Activated naive CD8-positive, alpha-beta T cell treated with anti-CD3 and anti-CD28 coated beads, Interleukin-2, amount 50 U/mL, for 24 hours (primary cell): ENCODE measurements at regions not wholly inside any gene's neighbourhood (a gene's known extent, or its start where the extent isn't known, plus 50 kb on each side); places are given as distances from the start of the nearest gene placed in this dataset.

Experiments used
- ATAC-seq: fragments of 150-1000 bp; cut with Tn5 transposase; one replicate; pipeline ENCODE4 v1.10.0; 2021
- DNase-seq: peaks from one replicate; pipeline ENCODE4 v3.0.0; 2021
- H3K27ac Mint-ChIP-seq: one replicate; pipeline ENCODE4 v1.8.0; 2021; ENCODE audit warnings: mild to moderate bottlenecking, mixed read lengths
- H3K27me3 Mint-ChIP-seq: one replicate; pipeline ENCODE4 v1.8.0; 2021; ENCODE audit warnings: mixed read lengths
- H3K36me3 Mint-ChIP-seq: one replicate; pipeline ENCODE4 v1.8.0; 2021; ENCODE audit warnings: low read depth, mixed read lengths
- H3K4me1 Mint-ChIP-seq: one replicate; pipeline ENCODE4 v1.8.0; 2021; ENCODE audit warnings: mixed read lengths
- H3K4me3 Mint-ChIP-seq: one replicate; pipeline ENCODE4 v1.8.0; 2021; ENCODE audit warnings: mild to moderate bottlenecking, moderate library complexity, mixed read lengths
- H3K9me3 Mint-ChIP-seq: one replicate; pipeline ENCODE4 v1.8.0; 2021; ENCODE audit warnings: mixed read lengths

- ATAC-seq = no peak
- Mint-ChIP-seq H3K4me1 (no peaks in the 10 kb centered on the region), H3K36me3 (no peaks in the 10 kb centered on the region), H3K27ac (no peak overlapping the region), H3K27me3 (no peaks in the 10 kb centered on the region), H3K9me3 (peaks cover 20% of the 10 kb centered on the region), H3K4me3 (no peak overlapping the region)
- DNase-seq = no peak
Observed at GRCh38 chr11:97961431-97961830, 1059.3 kb upstream of the CNTN5 start.

- DNase-seq (no peak), ATAC-seq (no peak)
- Mint-ChIP-seq H3K4me3 (no peak overlapping the region), H3K27me3 (no peaks in the 10 kb centered on the region), H3K36me3 (no peaks in the 10 kb centered on the region), H3K4me1 (no peaks in the 10 kb centered on the region), H3K9me3 (peaks cover 20% of the 10 kb centered on the region), H3K27ac (no peak overlapping the region)
Observed at GRCh38 chr11:97962758-97963157, 1058.0 kb upstream of the CNTN5 start.

- no peak overlapping the region for H3K4me3 Mint-ChIP-seq
- no peaks in the 10 kb centered on the region for H3K36me3 Mint-ChIP-seq
- DNase-seq (no peak), ATAC-seq (no peak)
- H3K9me3 Mint-ChIP-seq = peaks cover 20% of the 10 kb centered on the region
- no peaks in the 10 kb centered on the region for H3K4me1 Mint-ChIP-seq
- H3K27me3 Mint-ChIP-seq = no peaks in the 10 kb centered on the region
- no peak overlapping the region for H3K27ac Mint-ChIP-seq
Observed at GRCh38 chr11:97963528-97964331, 1057.0 kb upstream of the CNTN5 start.

GRCh38 chr11:97964332-97965004 is 1056.3 kb upstream of the CNTN5 start:
- DNase-seq (no peak), ATAC-seq (no peak)
- Mint-ChIP-seq H3K27me3 (no peaks in the 10 kb centered on the region), H3K9me3 (peaks cover 20% of the 10 kb centered on the region), H3K36me3 (no peaks in the 10 kb centered on the region), H3K4me3 (no peak overlapping the region), H3K4me1 (no peaks in the 10 kb centered on the region), H3K27ac (no peak overlapping the region)

- H3K27me3 Mint-ChIP-seq = no peaks in the 10 kb centered on the region
- H3K4me3 Mint-ChIP-seq = no peak overlapping the region
- no peaks in the 10 kb centered on the region for H3K4me1 Mint-ChIP-seq
- no peak overlapping the region for H3K27ac Mint-ChIP-seq
- H3K36me3 Mint-ChIP-seq = no peaks in the 10 kb centered on the region
- DNase-seq (no peak), ATAC-seq (no peak)
- peaks cover 19% of the 10 kb centered on the region for H3K9me3 Mint-ChIP-seq
Observed at GRCh38 chr11:97965849-97966646, 1054.7 kb upstream of the CNTN5 start.

- Mint-ChIP-seq H3K27me3 (no peaks in the 10 kb centered on the region), H3K4me3 (no peak overlapping the region), H3K36me3 (no peaks in the 10 kb centered on the region), H3K27ac (no peak overlapping the region), H3K9me3 (peaks cover 16% of the 10 kb centered on the region), H3K4me1 (no peaks in the 10 kb centered on the region)
- no peak for ATAC-seq
- DNase-seq = no peak
Observed at GRCh38 chr11:97966901-97967300, 1053.8 kb upstream of the CNTN5 start.

- Mint-ChIP-seq H3K27me3 (no peaks in the 10 kb centered on the region), H3K4me3 (no peak overlapping the region), H3K9me3 (peaks cover 6% of the 10 kb centered on the region), H3K36me3 (no peaks in the 10 kb centered on the region), H3K4me1 (no peaks in the 10 kb centered on the region), H3K27ac (no peak overlapping the region)
- ATAC-seq (no peak), DNase-seq (no peak)
Observed at GRCh38 chr11:97968071-97968470, 1052.7 kb upstream of the CNTN5 start.

GRCh38 chr11:97972731-97973130 is 1048.0 kb upstream of the CNTN5 start:
- Mint-ChIP-seq H3K4me3 (no peak overlapping the region), H3K27ac (no peak overlapping the region), H3K4me1 (no peaks in the 10 kb centered on the region), H3K36me3 (no peaks in the 10 kb centered on the region), H3K27me3 (no peaks in the 10 kb centered on the region), H3K9me3 (no peaks in the 10 kb centered on the region)
- no peak for DNase-seq
- no peak for ATAC-seq

- H3K27me3 Mint-ChIP-seq = no peaks in the 10 kb centered on the region
- H3K4me1 Mint-ChIP-seq = no peaks in the 10 kb centered on the region
- no peak overlapping the region for H3K4me3 Mint-ChIP-seq
- DNase-seq (no peak), ATAC-seq (no peak)
- H3K9me3 Mint-ChIP-seq = no peaks in the 10 kb centered on the region
- no peak overlapping the region for H3K27ac Mint-ChIP-seq
- no peaks in the 10 kb centered on the region for H3K36me3 Mint-ChIP-seq
Observed at GRCh38 chr11:97973352-97973857, 1047.3 kb upstream of the CNTN5 start.

- Mint-ChIP-seq H3K4me1 (no peaks in the 10 kb centered on the region), H3K4me3 (no peak overlapping the region), H3K27me3 (no peaks in the 10 kb centered on the region), H3K36me3 (no peaks in the 10 kb centered on the region), H3K27ac (no peak overlapping the region), H3K9me3 (peaks cover 3% of the 10 kb centered on the region)
- ATAC-seq (no peak), DNase-seq (no peak)
Observed at GRCh38 chr11:97974798-97975498, 1045.8 kb upstream of the CNTN5 start.

GRCh38 chr11:97977726-97978125 is 1043.0 kb upstream of the CNTN5 start:
- Mint-ChIP-seq H3K4me3 (no peak overlapping the region), H3K4me1 (no peaks in the 10 kb centered on the region), H3K27ac (no peak overlapping the region), H3K36me3 (no peaks in the 10 kb centered on the region), H3K9me3 (peaks cover 8% of the 10 kb centered on the region), H3K27me3 (no peaks in the 10 kb centered on the region)
- no peak for ATAC-seq
- DNase-seq = no peak

GRCh38 chr11:97979741-97980140 is 1041.0 kb upstream of the CNTN5 start:
- H3K9me3 Mint-ChIP-seq = peaks cover 8% of the 10 kb centered on the region

GRCh38 chr11:97982512-97982911 is 1038.2 kb upstream of the CNTN5 start:
- Mint-ChIP-seq H3K9me3 (peaks cover 8% of the 10 kb centered on the region), H3K27ac (no peak overlapping the region), H3K4me3 (no peak overlapping the region), H3K27me3 (no peaks in the 10 kb centered on the region), H3K36me3 (peaks cover 2% of the 10 kb centered on the region), H3K4me1 (no peaks in the 10 kb centered on the region)
- ATAC-seq = no peak
- no peak for DNase-seq

More at GRCh38 chr11:97979741-97980140, 1041.0 kb upstream of the CNTN5 start:
- no peaks in the 10 kb centered on the region for H3K4me1 Mint-ChIP-seq
- DNase-seq = no peak
- H3K36me3 Mint-ChIP-seq = peaks cover 2% of the 10 kb centered on the region
- ATAC-seq = no peak
- H3K4me3 Mint-ChIP-seq = no peak overlapping the region
- H3K27me3 Mint-ChIP-seq = no peaks in the 10 kb centered on the region
- no peak overlapping the region for H3K27ac Mint-ChIP-seq

GRCh38 chr11:97989121-97989520 is 1031.6 kb upstream of the CNTN5 start:
- no peak for ATAC-seq

More at GRCh38 chr11:97989121-97989520, 1031.6 kb upstream of the CNTN5 start:
- H3K9me3 Mint-ChIP-seq = peaks cover 3% of the 10 kb centered on the region
- H3K27ac Mint-ChIP-seq = no peak overlapping the region
- DNase-seq = no peak
- H3K4me3 Mint-ChIP-seq = no peak overlapping the region
- H3K27me3 Mint-ChIP-seq = no peaks in the 10 kb centered on the region
- no peaks in the 10 kb centered on the region for H3K36me3 Mint-ChIP-seq
- H3K4me1 Mint-ChIP-seq = no peaks in the 10 kb centered on the region
